ENCODE measurements at regions not wholly inside any gene's neighbourhood (a gene's known extent, or its start where the extent isn't known, plus 50 kb on each side); places are given as distances from the start of the nearest gene placed in this dataset.

- no peak for DNase-seq
These were observed 85.9 kb upstream of the PDE3A start for GRCh38 chr12:20282401-20282800.

- DNase-seq = no peak
These were observed 84.9 kb upstream of the PDE3A start for GRCh38 chr12:20283482-20283881.

GRCh38 chr12:20289520-20289919, 78.8 kb upstream of the PDE3A start:
- DNase-seq = no peak

DNA sequence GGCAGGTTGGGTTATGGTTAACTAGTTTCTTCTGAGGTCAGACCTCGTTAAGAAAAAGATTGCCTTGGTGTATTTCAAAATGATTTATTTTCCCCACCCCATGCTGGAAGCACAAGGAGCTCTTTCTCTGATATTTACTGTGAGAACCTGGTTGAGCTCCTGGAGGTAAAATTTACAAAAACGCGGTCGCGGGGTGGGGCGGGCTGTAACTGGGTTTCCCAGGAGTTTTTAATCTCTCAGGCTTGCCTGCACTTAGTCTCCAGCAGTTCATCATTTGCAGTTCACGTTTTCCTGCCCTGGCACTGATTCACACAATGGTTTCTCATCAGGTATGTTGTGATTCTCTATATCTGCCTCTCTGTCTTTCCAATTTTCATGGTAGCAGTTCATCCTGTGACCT, 67.9 kb upstream of the PDE3A start:
- DNase-seq = no peak

GRCh38 chr12:20305470-20305869, 62.9 kb upstream of the PDE3A start:
- DNase-seq = no peak

DNA sequence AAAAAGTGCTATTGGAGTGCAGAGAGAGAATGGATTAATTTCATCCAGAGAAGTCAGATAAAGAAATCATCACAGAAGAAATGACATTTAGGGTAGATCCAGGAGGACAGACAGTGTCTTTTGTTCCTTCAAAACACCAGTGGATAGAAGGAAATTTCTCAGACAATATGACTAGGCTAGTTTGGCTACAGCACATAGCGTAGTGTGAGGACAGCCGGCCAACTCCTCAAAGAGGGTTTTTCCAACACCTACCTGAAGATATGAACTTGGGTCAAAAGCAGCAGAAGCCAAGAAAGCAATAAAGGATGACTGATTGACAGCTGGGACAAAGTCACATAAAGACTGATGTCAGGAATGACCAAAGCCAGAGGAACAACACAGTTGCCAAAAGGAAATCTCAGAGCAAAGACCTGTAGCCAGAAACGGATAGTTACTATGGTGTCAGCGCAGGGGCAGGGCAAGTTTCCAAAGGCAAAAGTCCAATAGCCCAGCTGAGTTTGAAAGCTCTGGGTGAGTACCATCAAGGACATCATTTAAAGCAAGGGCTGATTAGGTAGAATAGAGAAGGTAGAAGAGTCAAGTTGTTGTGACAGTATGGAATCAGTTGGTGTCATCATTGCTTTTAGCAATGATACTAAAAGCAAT, 58.7 kb upstream of the PDE3A start:
- no peak for DNase-seq

DNA sequence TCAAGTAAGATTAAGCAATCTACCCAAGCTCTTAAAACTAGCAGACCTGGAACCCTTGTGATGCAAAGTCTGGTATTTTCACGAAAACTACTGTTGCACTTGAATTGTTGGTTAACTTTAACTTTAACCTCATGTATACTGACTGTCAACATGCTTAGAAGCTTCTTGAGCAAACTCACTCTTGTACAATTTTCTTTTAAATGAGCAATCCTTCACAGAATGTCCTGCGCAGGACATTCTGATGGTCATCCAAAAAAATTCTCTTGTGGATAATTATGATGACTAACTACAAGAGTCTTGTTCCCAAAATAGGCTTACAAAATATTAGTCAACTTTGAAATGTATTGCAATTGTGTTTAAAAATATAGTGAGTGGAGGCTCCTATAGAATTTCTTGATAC, 54.0 kb upstream of the PDE3A start:
- DNase-seq = no peak

GRCh38 chr12:20317554-20317953, 50.8 kb upstream of the PDE3A start:
- no peak for DNase-seq

Measured in NCI-H2107 (cell line).